HG02571 (cell line): ENCODE measurements at regions not wholly inside any gene's neighbourhood (a gene's known extent, or its start where the extent isn't known, plus 50 kb on each side); places are given as distances from the start of the nearest gene placed in this dataset.

Experiments
- ATAC-seq: cut with Tn5 transposase; IDR thresholded peaks from one replicate; pipeline ENCODE4 v1.9.1; 2021; ENCODE audit warnings: mild to moderate bottlenecking, moderate library complexity; ENCODE audit not compliant: unreplicated experiment

DNA sequence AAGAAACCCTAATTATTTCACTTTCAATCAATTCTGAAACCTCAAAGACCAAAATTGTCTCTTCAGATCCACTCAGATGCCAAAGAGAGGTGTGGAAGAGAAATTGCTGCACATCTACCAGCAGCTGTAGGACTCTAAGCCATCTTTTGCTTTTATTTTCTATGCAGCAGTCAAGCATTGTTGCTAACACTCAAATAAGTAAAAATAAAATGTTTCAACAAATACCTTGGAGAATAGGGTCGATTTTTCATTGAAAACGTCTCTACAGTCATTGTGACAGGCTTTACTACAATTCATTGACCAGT lies 66.4 kb upstream of the CFAP20DC start:
- no peak for ATAC-seq

DNA sequence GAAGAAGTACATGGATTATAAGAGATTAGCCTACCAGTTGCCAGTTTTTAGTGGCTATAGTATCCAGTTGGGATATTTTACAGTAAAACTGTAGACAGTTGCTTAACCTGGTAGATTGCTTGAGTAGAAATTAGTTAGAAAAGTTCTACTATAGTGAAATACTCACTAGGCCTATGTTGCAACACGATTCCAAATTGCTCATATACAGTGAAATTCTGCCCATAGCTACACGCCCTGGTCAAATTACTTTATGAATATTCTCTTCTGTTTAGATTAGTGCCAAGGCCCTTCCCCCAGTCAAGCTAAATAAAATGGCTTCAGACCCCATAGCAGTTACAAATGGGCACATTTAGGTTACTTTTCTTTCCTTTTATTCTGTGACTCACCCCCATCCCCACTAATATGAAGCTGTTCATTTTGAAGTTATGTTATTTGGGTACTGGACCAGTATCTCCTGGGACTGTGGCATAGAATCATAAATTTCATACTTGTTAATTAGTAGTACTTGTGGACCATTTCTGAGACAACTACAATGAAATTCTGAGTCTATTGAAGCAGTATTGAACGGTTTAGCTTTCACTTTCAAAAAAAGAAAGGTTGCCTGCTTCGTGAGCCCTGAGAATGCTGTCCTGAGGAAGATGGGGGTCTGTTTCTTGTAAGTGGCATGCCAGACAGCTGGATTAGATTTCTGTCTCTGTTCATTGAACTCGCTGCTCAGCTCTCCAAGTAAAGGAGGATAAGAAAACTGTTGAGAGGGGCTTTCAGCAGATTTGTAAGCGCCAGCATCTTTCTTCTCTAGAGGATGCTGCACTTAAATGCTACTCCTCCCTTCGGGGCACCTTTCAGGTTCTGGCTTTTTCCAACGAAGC lies 65.8 kb upstream of the CFAP20DC start:
- ATAC-seq, result no peak

- no peak for ATAC-seq
Observed at GRCh38 chr3:59107856-59108815, 58.3 kb upstream of the CFAP20DC start.

DNA sequence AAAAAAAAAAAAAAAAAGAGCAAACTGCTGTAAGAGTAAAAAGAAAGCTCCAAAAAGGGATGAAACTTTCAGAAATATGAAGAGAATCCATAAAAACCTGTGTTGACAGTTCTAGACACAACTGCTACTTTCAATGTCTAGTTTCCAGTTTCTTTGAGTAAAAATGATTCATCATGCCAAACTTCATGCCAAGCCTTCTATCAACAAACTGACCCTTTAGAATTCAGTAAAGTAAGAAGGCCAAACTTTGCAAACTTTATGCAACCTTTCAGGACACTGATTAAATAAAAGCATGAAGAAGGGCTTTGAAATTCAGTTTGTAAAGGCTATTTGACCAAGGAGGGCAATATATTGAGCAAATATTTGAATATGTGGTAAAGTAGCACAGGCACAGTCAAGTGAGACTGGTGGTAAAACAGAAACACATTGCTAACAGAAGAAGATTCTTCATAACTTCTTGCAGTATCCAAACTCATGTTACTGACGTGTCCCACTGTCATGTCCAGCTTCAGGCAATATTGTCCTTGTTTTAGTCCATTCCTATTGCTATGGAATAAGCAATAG lies 56.3 kb upstream of the CFAP20DC start:
- ATAC-seq, result no peak

DNA sequence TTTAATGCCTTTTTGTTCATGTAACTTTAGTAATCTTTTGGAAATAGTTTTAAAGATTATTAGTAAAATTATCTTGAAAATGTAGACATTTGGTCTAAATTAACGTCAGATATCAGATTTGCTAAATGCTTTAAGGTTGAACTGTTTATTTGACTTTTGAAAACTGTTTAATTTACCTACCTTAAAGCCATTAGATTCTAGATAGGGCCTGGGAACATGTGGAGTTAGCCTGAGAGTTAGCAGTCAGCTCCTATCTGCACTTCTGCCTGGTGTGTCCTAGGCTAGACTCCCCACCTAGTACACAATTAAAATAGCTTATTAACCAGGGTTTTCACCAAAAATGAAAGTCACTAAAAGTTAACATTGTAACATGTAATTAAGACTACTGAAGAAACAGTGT lies 53.7 kb upstream of the CFAP20DC start:
- no peak for ATAC-seq

GRCh38 chr3:59101231-59101736 lies 51.5 kb upstream of the CFAP20DC start:
- no peak for ATAC-seq
